MM.1S (cell line): ENCODE measurements at regions not wholly inside any gene's neighbourhood (a gene's known extent, or its start where the extent isn't known, plus 50 kb on each side); places are given as distances from the start of the nearest gene placed in this dataset.

Source experiments
- CTCF ChIP-seq: fragments of 300-600 bp; sonication (generic); IDR thresholded peaks from 2 replicates; pipeline ENCODE4 v1.5.1; 2016; ENCODE audit warnings: antibody characterized with exemption, low read length, mixed read lengths
- EZH2 ChIP-seq: fragments of 300-600 bp; sonication (generic); optimal IDR thresholded peaks from 2 replicates; pipeline ENCODE3; 2017; ENCODE audit warnings: low read depth, mild to moderate bottlenecking, antibody characterized with exemption, low read length, mixed read lengths
- EZH2phosphoT487 ChIP-seq: fragments of 300-600 bp; sonication (generic); IDR thresholded peaks from 2 replicates; pipeline ENCODE4 v1.6.1; 2018; ENCODE audit warnings: antibody characterized with exemption, low read length

DNA sequence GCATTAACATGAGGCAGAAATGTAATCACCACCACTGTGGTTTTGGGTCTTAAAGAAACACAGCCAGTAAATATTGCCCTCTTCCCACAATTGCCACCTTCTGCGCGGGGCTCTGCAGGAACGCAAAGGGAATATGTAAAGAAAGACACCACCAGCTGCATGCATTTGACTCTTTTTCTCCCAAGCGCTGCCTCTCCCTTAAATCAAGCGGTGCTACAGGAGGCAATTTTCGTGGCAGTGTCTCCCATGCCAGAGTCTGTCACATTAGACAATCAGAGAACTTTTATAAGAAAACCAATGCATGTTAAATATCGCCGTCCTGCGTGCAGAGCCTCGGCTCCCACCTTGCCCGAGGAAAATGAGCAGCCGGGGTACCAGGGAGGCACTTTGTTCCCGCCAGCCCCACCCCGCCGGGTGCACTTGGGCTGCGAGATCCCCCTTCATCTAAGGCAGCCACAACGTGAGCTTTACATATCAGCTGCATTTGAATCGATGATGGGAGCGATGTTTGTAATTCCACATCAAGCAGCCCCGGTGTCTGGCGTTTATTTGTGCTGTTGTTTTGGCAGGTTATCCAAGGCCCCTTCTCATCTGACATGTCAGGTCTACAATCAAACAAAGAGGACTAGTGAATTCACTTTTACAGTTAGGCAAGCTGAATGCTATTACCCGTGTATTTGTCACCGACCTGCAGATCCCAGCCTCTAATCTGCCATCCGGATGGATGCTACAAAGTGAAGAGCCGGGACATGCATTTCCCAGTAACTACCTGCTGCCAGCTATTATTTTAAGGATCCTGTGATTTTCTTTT, 72.3 kb upstream of the MGMT start:
- TF ChIP-seq CTCF (no peak), EZH2 (no peak), EZH2phosphoT487 (no peak)
